Activated CD4-positive, CD25-positive, alpha-beta regulatory T cell treated with anti-CD3 and anti-CD28 coated beads, Interleukin-2, amount 50 U/mL, for 16 hours (primary cell): ENCODE measurements at regions not wholly inside any gene's neighbourhood (a gene's known extent, or its start where the extent isn't known, plus 50 kb on each side); places are given as distances from the start of the nearest gene placed in this dataset.

ENCODE experiments used
- DNase-seq: peaks from one replicate; pipeline ENCODE4 v3.0.0-alpha.2; 2020; ENCODE audit warnings: low read depth, low spot score

DNA sequence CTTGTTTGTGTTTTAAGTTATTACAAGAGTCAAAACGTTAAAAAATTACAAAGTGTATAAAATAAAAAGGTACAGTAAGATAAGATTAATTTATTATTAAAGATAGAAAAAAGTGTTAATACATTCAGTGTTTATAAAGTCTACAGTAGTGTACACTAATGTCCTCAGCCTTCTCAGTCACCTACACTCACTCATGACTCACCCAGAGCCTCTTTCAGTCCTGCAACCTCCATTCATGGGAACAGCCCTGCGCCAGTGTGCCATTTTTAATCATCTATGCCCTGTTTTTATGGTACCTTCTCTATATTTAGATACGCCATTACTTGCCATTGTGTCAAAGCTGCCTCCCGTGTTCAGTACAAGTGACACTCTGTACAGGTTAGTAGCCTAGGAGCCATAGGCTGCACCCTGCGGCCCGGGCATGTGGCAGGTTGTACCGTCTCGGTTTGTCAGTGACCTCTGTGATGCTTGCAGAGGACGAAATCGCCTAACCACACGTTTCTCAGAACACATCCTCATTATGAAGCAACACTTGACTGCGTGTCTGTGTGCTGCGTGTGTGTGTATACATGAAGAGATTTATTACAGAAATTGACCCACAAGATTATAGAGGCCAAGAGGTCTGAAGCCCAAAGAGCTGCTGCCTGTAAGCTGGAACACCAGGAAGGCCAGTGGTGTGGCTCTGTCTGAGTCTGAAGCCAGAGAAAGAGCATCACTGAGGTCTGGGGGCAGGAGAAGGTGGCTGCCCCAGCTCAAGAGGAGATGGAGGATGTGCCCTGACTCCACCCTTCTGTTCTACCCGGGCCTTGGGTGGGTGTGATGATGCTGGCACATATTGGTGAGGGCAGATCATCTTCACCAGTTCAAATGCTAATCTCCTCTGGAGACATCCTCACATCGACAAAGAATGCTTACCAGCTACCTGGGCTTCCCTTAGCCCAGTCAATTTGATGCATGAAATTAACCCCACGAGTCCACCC is 116.6 kb upstream of the C14orf180 start:
- no peak for DNase-seq

DNA sequence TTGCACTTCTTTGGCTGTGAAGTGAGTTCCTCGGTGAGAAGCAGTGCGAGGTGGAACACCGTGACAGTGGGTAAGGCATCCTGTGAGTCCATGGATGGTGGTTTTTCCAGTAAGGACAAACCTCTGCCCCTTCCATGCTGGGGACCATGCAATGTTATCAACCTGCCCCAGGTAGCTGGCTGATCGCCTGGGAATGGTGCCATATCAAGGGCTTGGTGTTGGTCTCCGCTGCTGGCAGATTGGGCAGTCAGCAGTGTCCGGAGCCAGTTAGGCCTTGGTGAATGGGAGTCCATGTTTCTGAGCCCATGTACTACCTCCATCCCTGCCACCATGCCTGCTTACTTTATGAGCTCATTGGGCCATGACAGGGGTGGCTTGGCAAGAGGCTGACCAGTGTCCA is 114.7 kb upstream of the C14orf180 start:
- no peak for DNase-seq

- DNase-seq, result no peak
Observed at GRCh38 chr14:104465482-104466390, 113.8 kb upstream of the C14orf180 start.

DNA sequence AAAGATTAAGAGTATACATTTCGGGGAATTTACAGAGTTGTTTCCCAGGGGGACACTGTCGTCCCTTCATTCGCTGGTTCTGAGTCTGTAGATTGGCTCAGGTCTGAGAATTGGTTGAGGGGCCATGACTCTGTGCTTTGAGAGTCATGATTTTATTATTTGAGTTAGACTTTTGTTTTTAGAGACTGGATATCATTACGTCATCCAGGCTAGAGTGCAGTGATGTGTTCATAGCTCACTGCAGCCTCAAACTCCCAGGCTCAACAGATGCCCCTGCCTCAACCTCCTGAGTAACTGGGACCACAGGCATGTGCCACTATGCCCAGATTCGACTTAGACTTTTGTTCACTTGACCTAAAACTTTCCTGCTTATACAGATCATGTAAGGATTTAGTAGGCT is 112.3 kb upstream of the C14orf180 start:
- no peak for DNase-seq

- DNase-seq, result no peak
Observed at GRCh38 chr14:104467641-104468040, 111.9 kb upstream of the C14orf180 start.

DNA sequence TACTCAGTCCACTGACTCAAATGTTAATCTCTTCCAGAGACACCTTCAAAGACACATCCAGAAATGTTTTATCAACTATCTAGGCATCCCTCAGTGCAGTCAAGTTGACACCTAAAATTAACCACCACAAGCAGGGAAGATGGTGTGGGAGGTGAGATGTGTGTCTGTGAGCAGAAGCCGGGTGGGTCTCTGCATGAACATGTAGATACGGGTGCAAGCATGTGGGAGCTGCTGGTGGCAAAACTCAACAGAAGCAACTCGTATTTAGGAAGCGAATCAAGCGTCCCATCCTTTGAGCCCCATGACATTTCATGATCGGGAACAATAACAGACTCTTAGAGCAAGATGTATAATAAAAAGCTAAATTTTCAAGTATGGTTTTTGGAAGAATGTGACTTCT is 110.0 kb upstream of the C14orf180 start:
- no peak for DNase-seq

GRCh38 chr14:104470588-104470987 is 109.0 kb upstream of the C14orf180 start:
- DNase-seq, result no peak

- no peak for DNase-seq
Observed at GRCh38 chr14:104471114-104471513, 108.5 kb upstream of the C14orf180 start.

- DNase-seq, result no peak
Observed at GRCh38 chr14:104472073-104472472, 107.5 kb upstream of the C14orf180 start.

- no peak for DNase-seq
Observed at GRCh38 chr14:104472536-104473243, 106.9 kb upstream of the C14orf180 start.

DNA sequence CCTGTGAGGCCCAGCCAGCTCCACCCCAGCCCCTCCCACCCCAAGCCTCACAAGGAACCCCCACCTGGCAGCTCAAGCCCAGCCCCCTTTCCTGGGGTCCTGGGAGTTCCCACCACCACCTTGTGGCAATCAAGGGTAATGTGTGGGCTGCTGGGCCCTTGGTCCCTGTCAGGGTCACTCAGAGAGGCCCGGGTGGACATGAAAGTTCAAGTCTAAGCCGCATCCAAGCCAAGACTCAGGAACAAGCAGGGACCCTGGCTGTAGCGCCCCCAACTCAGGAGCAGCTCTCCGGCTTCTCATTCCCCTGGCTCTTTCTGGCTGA is 106.4 kb upstream of the C14orf180 start:
- no peak for DNase-seq

- DNase-seq, result no peak
Observed at GRCh38 chr14:104473649-104474494, 105.7 kb upstream of the C14orf180 start.

DNA sequence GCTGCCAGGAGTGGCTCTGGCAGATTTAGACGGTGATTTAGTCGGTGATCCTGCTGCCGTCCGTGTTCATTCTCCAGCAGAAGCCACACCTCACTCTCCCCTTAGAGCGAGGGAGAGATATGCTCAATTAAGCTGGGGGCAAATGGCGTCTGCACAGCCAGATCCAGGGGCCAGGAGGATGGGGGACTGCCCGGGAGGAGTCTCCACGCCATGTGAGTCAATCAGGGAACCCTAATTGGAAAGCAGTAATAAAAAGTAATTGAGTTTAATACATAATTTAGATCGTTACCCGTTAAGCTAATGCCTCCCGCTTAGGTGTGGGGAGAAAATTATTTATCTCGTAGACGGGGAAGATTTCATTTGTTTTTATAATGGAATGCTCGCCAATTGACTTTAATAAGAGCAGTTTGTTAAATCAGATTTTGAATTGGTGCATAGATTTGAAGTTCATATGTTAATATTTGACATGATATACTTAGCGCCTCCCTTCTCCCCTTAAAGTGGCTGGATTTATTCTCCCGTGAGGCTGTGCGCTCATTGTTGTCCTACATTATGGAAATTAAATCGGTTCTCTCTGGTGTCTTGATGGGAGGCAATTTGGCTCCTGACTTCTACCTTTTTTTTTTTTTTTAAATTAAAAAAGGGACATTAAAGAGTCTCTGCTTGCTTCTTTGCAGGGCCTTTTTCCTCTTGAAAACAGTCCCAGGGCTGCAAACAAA is 104.9 kb upstream of the C14orf180 start:
- DNase-seq, result no peak

- no peak for DNase-seq
Observed at GRCh38 chr14:104475256-104475655, 104.3 kb upstream of the C14orf180 start.

GRCh38 chr14:104475802-104476201 is 103.8 kb upstream of the C14orf180 start:
- no peak for DNase-seq

DNA sequence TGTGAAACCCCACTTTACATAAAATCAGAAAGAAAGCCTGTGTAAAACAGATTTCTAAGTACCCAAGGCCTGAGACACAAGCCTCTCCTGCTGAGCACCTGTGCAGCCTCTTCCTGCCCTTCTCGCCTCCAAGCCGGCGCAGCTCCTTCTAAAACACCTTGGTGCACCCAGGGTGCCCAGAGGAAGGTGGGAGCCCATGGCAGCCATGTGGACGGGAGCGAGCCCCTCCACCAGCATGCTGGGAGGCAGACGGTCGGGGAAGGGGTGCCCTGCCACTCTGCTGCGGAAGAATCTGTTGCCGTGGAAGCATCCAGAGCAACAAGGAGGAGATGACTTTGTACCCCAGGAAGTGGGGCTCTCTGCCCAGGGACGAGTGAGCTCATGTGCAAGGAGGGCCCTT is 103.1 kb upstream of the C14orf180 start:
- DNase-seq, result no peak

GRCh38 chr14:104477117-104477623 is 102.4 kb upstream of the C14orf180 start:
- DNase-seq, result no peak

GRCh38 chr14:104477666-104478380 is 101.7 kb upstream of the C14orf180 start:
- DNase-seq, result no peak

- DNase-seq, result no peak
Observed at GRCh38 chr14:104478656-104479055, 100.9 kb upstream of the C14orf180 start.
